Suppressor macrophage (primary cell): ENCODE measurements at regions not wholly inside any gene's neighbourhood (a gene's known extent, or its start where the extent isn't known, plus 50 kb on each side); places are given as distances from the start of the nearest gene placed in this dataset.
A peak's percentile ranks its signal among the peaks of the same experiment; 100 is the strongest.

Experiments used
- DNase-seq, 4 experiments: peaks; one replicate each; pipeline ENCODE4 v3.0.0-alpha.2; 2020 to 2022

GRCh38 chr1:228922722-228923376, 187.6 kb downstream of the RHOU start:
- DNase-seq, result peak in 2 of 4 experiments; percentile 39 to 47

GRCh38 chr1:228923973-228924686, 188.9 kb downstream of the RHOU start:
- no peak for DNase-seq

- peak in 3 of 4 experiments; percentile 31 to 55 (median 38) for DNase-seq
Observed at GRCh38 chr1:228925691-228926090, 190.4 kb downstream of the RHOU start.

DNA sequence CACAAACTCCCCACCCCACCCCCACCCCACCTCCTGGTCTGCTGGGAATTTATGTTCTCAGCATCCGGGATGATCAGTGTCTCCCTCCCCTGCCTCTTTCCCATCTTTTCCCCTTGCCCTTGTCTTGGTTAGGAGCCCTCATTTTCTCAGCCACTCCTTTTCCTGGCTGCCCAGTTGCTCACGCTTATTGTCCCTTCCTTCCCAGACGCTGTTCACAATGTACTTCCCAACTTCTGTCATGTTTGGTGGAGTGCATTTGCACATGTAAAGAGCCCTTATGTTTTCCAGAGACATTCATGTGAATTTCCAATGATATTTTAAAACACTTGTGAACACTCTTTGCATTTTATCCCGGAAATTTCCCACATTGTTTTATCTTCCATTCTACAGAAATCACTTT, 192.1 kb downstream of the RHOU start:
- DNase-seq, result no peak

- no peak for DNase-seq
Observed at GRCh38 chr1:228927946-228928898, 192.9 kb downstream of the RHOU start.

GRCh38 chr1:228929476-228930027, 194.3 kb downstream of the RHOU start:
- no peak for DNase-seq

GRCh38 chr1:228930479-228930957, 195.2 kb downstream of the RHOU start:
- DNase-seq, result no peak

DNA sequence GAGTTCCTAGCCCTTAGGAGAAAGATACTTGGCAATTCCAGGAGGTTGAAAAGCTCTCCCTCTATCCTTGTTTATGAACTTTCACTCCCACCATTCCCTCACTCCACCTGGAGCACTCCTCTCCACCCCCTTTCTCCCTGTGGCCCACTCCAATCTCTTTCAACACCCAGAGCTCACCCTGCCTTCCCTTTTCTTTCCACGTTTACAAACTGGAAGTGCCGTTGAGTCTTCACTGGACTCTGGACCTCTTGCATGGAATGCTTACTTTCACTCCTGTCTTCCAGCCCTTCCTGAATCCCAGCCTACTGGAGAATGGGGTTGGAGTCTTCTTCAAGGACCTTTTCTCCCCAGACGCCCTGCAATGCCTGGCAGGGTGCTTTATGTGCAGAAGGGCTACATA, 198.5 kb downstream of the RHOU start:
- no peak for DNase-seq

DNA sequence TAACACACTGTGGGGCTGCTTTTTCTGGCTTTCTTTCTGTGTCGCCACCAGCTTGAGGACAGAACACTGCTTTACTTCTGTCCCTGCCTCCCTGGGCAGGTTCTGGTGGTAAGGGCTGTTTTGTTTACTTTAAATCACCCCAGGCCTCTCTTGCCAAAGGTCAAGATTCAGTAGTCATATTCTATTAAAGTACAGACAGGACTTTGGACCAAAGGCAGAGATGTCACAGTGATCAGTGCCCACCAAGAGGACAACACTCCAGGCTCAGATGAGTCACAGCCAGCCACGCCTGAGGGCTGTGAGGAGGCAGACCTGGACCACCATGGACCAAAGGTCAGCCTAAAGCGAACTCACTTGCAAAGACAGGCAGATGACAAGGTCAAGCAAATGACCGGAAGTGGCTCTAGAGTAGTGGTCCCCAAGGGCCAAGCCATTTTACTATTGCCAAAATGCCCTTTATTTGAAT, 200.0 kb downstream of the RHOU start:
- no peak for DNase-seq

DNA sequence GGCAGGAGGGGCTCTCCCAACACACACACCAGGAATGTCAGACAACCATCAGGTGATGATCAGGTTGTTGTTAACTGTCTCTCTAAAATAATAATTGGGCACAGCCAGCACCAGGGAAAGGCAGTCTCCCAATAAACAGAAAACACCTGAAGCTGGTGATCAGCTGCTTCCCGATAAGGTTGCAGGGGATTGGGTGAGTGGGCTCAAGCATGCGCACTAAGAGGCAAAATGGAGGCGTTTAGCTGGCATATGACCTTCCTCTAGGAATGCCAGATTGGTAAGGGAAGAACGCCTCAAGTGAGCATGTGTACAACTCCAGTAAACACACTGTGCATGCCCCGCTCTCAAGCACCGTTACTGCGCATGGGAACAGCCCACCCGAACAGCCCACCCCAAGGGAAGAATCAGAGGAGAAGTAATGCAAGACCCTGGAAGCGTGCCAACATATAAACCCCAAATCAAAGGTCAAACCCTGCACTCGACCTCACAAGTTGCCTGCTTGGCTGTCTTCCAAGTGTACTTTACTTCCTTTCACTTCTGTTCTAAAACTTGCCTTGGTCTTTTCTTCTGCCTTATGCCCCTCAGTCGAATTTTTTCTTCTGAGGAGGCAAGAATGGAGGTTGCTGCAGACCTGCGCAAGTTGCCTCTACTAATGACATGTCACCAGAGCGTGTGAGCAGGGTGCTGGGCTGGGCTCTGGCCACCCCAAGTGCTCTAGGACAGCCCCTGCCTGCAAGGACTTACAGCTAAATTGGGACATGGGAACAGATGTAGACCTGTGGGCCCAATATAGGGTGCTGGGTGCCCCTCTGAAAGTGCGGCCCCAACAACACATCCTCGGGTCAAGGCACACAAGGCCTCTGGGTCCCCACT, 200.8 kb downstream of the RHOU start:
- peak; percentile 49 to 79 (median 58) for DNase-seq

- peak in 2 of 4 experiments; percentile 33 to 38 for DNase-seq
Observed at GRCh38 chr1:228936881-228937280, 201.6 kb downstream of the RHOU start.

DNA sequence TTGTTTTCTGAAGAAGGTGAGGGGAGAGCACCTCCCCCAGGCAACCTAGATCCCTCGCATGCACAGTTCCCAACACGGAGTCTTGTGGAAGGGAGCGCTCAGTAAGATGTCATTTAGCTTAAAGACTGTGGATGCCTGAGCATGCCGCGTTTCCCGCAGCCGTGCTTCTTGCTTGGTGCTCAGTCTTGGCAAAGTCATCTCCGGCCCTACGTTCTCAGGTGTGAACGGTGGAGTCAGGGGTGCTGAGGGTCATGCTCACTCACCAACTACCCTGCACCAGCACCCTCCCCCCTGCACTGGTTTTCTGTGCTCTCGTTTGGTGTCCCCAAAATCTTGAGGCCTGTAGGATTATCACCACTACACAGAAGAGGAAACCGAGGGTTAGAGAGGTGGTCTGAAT, 202.1 kb downstream of the RHOU start:
- DNase-seq, result no peak

DNA sequence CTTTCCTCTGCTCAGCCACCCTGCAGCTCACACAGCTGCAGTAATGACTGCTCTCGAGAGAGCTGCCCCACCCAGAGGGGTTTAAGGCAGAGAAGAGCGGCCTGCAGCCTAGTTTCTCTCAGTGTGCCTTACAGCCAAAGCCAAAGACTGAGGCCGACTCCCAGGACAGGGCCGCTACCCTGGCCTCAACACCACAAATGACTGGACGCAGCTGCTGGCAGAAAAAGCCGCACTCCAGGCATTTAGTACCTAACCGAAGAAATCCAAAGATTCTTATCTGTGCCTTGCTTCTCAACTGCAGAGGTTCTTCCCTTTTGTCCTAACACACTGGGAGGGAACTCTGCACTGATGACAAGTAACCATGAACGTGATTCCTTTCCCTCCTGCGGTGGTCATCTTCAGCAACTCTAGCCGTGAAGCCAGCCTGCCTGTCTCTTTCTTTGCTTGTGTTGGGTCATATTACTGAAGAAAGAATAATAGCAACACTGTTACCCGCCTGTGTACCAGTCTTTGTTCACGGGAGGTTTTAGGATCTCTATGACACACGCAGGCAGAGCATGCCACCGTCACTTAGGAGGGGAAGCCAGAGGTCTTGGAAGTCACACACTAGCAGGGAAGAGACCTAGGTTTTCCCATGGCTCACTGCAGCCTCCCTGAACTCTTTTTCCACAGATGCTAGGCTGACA, 202.7 kb downstream of the RHOU start:
- DNase-seq, result peak; percentile 26 to 52 (median 38)

DNA sequence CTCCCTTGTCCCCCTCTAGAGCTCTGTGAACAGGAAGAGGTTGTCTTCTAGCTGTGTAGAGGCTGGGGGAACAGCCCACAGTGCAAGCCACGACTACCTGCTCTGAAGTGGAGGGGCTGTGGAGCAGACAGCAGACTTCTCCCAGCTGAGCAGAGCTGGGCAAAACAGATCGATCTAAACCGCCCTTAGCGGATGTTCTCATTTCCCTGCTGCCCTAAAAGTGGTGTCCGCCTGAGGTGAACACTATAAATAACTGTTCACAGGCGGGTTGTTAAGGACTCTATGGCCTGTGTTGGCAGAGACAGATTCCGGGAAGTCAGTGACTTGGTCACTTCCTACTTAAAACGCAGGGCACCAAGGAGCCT, 203.2 kb downstream of the RHOU start:
- peak; percentile 58 to 75 (median 71) for DNase-seq

DNA sequence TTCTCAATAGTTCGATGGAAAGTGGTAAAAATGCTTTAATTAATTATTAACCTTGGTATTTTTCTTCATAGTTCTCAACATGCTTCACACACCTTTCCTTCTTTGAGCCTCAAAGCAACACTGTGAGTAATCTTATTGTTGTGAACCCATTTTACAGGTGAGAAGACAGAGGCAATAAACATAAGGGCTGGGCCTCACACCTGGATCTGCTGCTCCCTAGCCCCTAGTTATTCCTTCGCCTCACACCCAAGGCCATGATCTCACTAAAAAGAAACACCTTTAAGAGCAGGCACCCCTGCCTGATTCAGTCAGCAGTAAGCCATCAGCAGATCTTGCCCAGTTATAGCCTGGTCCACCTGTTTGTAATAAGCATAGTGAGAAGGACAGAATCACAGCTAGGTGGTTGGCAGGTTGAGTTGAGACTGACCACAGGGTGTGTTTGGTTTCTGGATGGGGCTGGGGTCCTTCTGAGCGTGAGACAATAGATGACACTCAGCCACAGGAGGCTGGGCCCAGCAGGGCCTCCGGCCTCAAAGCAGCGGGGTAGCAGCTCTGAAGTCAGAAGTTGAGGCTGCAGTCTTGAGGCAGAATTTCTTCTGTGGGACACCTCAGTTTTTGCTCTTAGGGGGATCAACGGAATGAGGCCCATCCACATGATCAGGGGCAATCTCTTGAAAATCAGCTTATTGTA, 203.9 kb downstream of the RHOU start:
- no peak for DNase-seq

- no peak for DNase-seq
Observed at GRCh38 chr1:228939881-228940392, 204.7 kb downstream of the RHOU start.

DNA sequence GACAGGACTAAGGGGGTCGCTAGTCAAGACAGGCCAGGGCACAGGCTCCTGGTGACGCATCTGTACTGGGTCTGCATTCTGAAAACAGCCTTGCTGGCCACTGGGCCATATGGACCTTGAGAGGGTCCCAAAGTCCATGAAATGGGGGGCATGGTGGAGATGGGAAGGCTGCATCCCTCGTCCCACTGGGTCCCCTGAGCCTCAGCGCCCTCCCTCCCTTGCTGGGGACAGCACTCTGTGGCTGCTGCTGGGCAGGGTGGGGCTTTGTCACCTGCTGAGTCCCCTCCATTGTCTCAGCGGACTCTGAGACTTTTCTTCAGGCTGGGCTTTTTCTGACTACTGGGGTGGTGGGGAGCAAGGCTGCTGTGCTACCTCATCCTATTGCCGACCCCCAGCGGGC, 205.2 kb downstream of the RHOU start:
- DNase-seq, result no peak

DNA sequence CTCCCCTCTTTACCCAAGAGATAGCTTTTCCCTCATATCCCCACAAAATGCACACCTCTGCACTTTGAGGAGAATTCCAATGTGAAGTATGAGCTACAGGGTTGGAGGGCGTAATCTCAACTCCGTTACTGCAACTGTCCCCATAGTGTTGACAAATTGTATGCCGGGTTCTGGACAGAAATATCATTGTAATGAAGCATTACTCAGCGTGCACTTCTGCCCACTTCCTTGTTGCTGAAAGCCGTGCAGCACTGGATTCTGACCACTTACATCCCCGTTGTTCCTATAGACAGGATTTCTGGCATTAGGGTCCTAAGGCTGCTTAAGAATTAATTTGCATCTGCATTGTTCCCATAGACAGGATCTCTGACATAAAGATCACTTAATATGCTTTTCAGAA, 205.6 kb downstream of the RHOU start:
- DNase-seq, result peak; percentile 43 to 80 (median 66)

GRCh38 chr1:228941666-228942065, 206.4 kb downstream of the RHOU start:
- DNase-seq, result peak; percentile 25 to 58 (median 48)

GRCh38 chr1:228943436-228943835, 208.2 kb downstream of the RHOU start:
- DNase-seq, result no peak
